Keratinocyte (primary cell): ENCODE measurements at regions not wholly inside any gene's neighbourhood (a gene's known extent, or its start where the extent isn't known, plus 50 kb on each side); places are given as distances from the start of the nearest gene placed in this dataset.

Experiments
- DNase-seq: peaks from one replicate; pipeline ENCODE4 v3.0.0-alpha.2; 2011; ENCODE audit warnings: low read depth, missing footprints, low spot score
- FAIRE-seq: peaks from 2 replicates; lab custom pipeline; 2011; peaks lifted over from hg19 to GRCh38; lab: Jason Lieb, UNC
- H2AFZ ChIP-seq: 2 replicates; pipeline ENCODE4 v1.6.0; 2012; ENCODE audit warnings: low read length, control low read depth, inconsistent platforms; ENCODE audit not compliant: control insufficient read depth
- H3K27ac ChIP-seq: 2 replicates; pipeline ENCODE4 v1.5.1; 2011; ENCODE audit warnings: low read length; ENCODE audit not compliant: control insufficient read depth, insufficient read depth
- H3K27me3 ChIP-seq: 3 replicates; pipeline ENCODE4 v1.6.0; 2011; ENCODE audit warnings: low read length; ENCODE audit not compliant: control insufficient read depth, insufficient read depth; ENCODE audit errors: extremely low read depth
- H3K36me3 ChIP-seq, 2 experiments: 2 replicates in 1 of 2; 3 replicates in 1 of 2; pipeline ENCODE4 v1.5.1; 2011; ENCODE audit warnings: low read length in 2 of 2, mild to moderate bottlenecking in 1 of 2; ENCODE audit not compliant: control insufficient read depth in 2 of 2, insufficient read depth in 2 of 2; ENCODE audit errors: extremely low read depth in 1 of 2
- H3K4me1 ChIP-seq: 3 replicates; pipeline ENCODE4 v1.5.1; 2011; ENCODE audit warnings: low read length; ENCODE audit not compliant: control insufficient read depth, insufficient read depth; ENCODE audit errors: extremely low read depth
- H3K4me2 ChIP-seq: 3 replicates; pipeline ENCODE4 v1.6.0; 2011; ENCODE audit warnings: low read depth, low read length; ENCODE audit not compliant: control insufficient read depth, insufficient read depth; ENCODE audit errors: extremely low read depth
- H3K4me3 ChIP-seq, 3 experiments: fragments of 200-600 bp in 1 of 3; sonication (generic) in 1 of 3; 2 replicates in 2 of 3; 3 replicates in 1 of 3; pipeline ENCODE4 v1.5.1; 2011 to 2016; ENCODE audit warnings: low read length in 3 of 3, mild to moderate bottlenecking in 3 of 3, control low read depth in 2 of 3, inconsistent platforms in 1 of 3, low read depth in 1 of 3, mixed read lengths in 1 of 3, mixed run types in 1 of 3, moderate library complexity in 1 of 3; ENCODE audit not compliant: control insufficient read depth in 2 of 3, insufficient read depth in 2 of 3; ENCODE audit errors: extremely low read depth in 1 of 3
- H3K79me2 ChIP-seq: 2 replicates; pipeline ENCODE4 v1.6.0; 2012; ENCODE audit warnings: low read length; ENCODE audit not compliant: control insufficient read depth, insufficient read depth
- H3K9ac ChIP-seq: 3 replicates; pipeline ENCODE4 v1.6.0; 2011; ENCODE audit warnings: low read length; ENCODE audit not compliant: control insufficient read depth, insufficient read depth; ENCODE audit errors: extremely low read depth
- H3K9me1 ChIP-seq: 3 replicates; pipeline ENCODE4 v1.6.0; 2011; ENCODE audit warnings: low read length; ENCODE audit not compliant: control insufficient read depth, insufficient read depth; ENCODE audit errors: extremely low read depth
- H3K9me3 ChIP-seq: 2 replicates; pipeline ENCODE4 v1.5.1; 2012; ENCODE audit warnings: low read depth, low read length; ENCODE audit not compliant: control insufficient read depth
- H4K20me1 ChIP-seq: 3 replicates; pipeline ENCODE4 v1.6.0; 2011; ENCODE audit warnings: low read length; ENCODE audit not compliant: control insufficient read depth, insufficient read depth; ENCODE audit errors: extremely low read depth
- EZH2 ChIP-seq: IDR thresholded peaks from one replicate; pipeline ENCODE4 v1.6.1; 2012; ENCODE audit warnings: inconsistent platforms, mild to moderate bottlenecking, low read length, moderate library complexity
- dilution Hi-C: fragments of 300-500 bp; cut with MboI; formaldehyde crosslinking; loops from one replicate; pipeline ENCODE4 v1.7.0; 2020; ENCODE audit warnings: low sequenced_read_pairs; ENCODE audit not compliant: extremely low pct_ligation_motif_present
- TF ChIP-seq, protein P1 (sequence below), 3 experiments: IDR thresholded peaks in 1 of 3; conservative IDR thresholded peaks in 1 of 3; optimal IDR thresholded peaks in 1 of 3; 2 replicates in 2 of 3; 3 replicates in 1 of 3; pipeline versions ENCODE3 to v1.5.1; 2011; ENCODE audit warnings: low read length in 3 of 3, mild to moderate bottlenecking in 3 of 3, moderate library complexity in 2 of 3, control low read depth in 1 of 3, inconsistent platforms in 1 of 3; ENCODE audit not compliant: insufficient read depth in 2 of 3; ENCODE audit errors: extremely low read depth in 1 of 3

GRCh38 chr22:49323751-49324415 lies 503.8 kb downstream of the BRD1 start:
- no peaks in the 10 kb centered on the region for H3K27me3 ChIP-seq
- no peak overlapping the region for H2AFZ ChIP-seq
- FAIRE-seq (no peak), DNase-seq (no peak)
- no peak overlapping the region for H3K4me2 ChIP-seq
- H4K20me1 ChIP-seq: no peaks in the 10 kb centered on the region
- H3K27ac ChIP-seq: no peak overlapping the region
- H3K9me3 ChIP-seq: peaks cover 15% of the 10 kb centered on the region
- TF ChIP-seq, protein P1, sequence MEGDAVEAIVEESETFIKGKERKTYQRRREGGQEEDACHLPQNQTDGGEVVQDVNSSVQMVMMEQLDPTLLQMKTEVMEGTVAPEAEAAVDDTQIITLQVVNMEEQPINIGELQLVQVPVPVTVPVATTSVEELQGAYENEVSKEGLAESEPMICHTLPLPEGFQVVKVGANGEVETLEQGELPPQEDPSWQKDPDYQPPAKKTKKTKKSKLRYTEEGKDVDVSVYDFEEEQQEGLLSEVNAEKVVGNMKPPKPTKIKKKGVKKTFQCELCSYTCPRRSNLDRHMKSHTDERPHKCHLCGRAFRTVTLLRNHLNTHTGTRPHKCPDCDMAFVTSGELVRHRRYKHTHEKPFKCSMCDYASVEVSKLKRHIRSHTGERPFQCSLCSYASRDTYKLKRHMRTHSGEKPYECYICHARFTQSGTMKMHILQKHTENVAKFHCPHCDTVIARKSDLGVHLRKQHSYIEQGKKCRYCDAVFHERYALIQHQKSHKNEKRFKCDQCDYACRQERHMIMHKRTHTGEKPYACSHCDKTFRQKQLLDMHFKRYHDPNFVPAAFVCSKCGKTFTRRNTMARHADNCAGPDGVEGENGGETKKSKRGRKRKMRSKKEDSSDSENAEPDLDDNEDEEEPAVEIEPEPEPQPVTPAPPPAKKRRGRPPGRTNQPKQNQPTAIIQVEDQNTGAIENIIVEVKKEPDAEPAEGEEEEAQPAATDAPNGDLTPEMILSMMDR (optimal IDR thresholded peaks at IDR 0.05 in 1 of 3, IDR thresholded peaks at IDR 0.05 in 1 of 3, conservative IDR thresholded peaks at IDR 0.05 in 1 of 3; ENCODE audit: extremely low read depth in 1 of 3, insufficient read depth in 2 of 3, low read length in 3 of 3): no peak
- TF ChIP-seq EZH2: no peak
- no peak overlapping the region for H3K9ac ChIP-seq
- H3K4me3 ChIP-seq: no peak overlapping the region
- no peaks in the 10 kb centered on the region for H3K79me2 ChIP-seq
- H3K4me1 ChIP-seq: no peaks in the 10 kb centered on the region
- H3K9me1 ChIP-seq: no peaks in the 10 kb centered on the region
- dilution Hi-C loops: no loop called here
- no peaks in the 10 kb centered on the region for H3K36me3 ChIP-seq

DNA sequence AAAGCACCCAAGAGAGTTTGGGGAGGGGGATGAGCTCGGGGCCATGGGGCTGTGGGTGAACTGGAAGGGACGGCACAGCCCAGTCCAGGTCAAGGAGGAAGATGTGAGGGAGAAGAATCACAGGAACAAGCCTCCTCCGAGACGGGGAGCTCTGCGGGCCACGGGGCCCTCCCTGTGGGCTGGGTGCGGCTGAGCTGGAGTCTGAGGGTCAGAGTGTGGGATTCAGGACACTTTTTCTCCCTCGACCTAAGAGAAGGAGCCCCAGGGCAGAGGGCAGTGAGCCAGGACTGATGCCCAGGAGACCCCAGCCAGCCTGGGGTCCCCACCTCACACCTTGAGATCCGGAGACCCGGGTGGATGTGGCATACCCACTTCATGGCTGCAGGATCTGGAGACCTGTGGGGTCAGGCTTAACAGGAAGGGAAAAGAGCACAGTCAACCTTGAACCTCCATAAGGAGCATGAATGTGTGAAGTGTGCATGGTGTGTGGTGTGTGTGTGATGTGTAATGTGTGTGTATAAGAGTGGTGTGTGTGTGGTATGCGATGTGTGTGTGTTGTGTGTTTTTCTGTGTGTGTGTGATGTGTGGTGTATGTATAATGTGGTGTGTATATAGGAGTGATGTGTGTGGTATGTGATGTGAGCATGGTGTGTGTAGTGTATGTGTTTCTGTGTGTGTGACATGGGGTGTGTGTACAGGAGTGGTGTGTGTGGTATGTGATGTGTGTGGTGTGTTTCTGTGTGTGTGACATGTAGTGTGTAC lies 504.6 kb downstream of the BRD1 start:
- H3K36me3 ChIP-seq: no peaks in the 10 kb centered on the region
- FAIRE-seq (no peak), DNase-seq (no peak)
- no peak overlapping the region for H3K27ac ChIP-seq
- no peak overlapping the region for H3K4me2 ChIP-seq
- no peak for TF ChIP-seq EZH2
- TF ChIP-seq, protein P1 (optimal IDR thresholded peaks at IDR 0.05 in 1 of 3, IDR thresholded peaks at IDR 0.05 in 1 of 3, conservative IDR thresholded peaks at IDR 0.05 in 1 of 3; ENCODE audit: extremely low read depth in 1 of 3, insufficient read depth in 2 of 3, low read length in 3 of 3): no peak
- no peaks in the 10 kb centered on the region for H3K27me3 ChIP-seq
- no peak overlapping the region for H2AFZ ChIP-seq
- H3K4me1 ChIP-seq: no peaks in the 10 kb centered on the region
- no peak overlapping the region for H3K9ac ChIP-seq
- no peaks in the 10 kb centered on the region for H3K79me2 ChIP-seq
- H3K4me3 ChIP-seq: no peak overlapping the region
- peaks cover 15% of the 10 kb centered on the region for H3K9me3 ChIP-seq
- dilution Hi-C loops: no loop called here
- no peaks in the 10 kb centered on the region for H4K20me1 ChIP-seq
- H3K9me1 ChIP-seq: no peaks in the 10 kb centered on the region
